Thyroid gland (tissue), 4 donors: ENCODE measurements at regions not wholly inside any gene's neighbourhood (a gene's known extent, or its start where the extent isn't known, plus 50 kb on each side); places are given as distances from the start of the nearest gene placed in this dataset.

ENCODE experiments used
- DNase-seq, 2 donors: peaks; one replicate each; pipeline ENCODE4 v3.0.0-alpha.2; 2019
- H3K27ac ChIP-seq, 3 donors: fragments of 200-600 bp; sonication (generic); 1 replicate in 2 of 3; 2 replicates in 1 of 3; pipeline ENCODE4 v1.5.1; 2016 to 2019; ENCODE audit warnings: mild to moderate bottlenecking in 1 of 3, moderate library complexity in 1 of 3
- H3K27me3 ChIP-seq: fragments of 200-600 bp; sonication (generic); one replicate; pipeline ENCODE4 v1.5.1; 2019
- H3K36me3 ChIP-seq, 2 donors: fragments of 200-600 bp; sonication (generic); one replicate each; pipeline ENCODE4 v1.5.1; 2016 to 2019
- H3K4me1 ChIP-seq, 2 donors: fragments of 200-600 bp; sonication (generic); one replicate each; pipeline ENCODE4 v1.5.1; 2017 to 2019
- H3K4me3 ChIP-seq, 3 donors: fragments of 200-600 bp; sonication (generic); replicated peaks in 1 of 3; 1 replicate in 2 of 3; 2 replicates in 1 of 3; pipeline ENCODE4 v1.5.1; 2016; ENCODE audit warnings: mild to moderate bottlenecking in 1 of 3
- H3K9me3 ChIP-seq: fragments of 200-600 bp; sonication (generic); one replicate; pipeline ENCODE4 v1.5.1; 2017
- CTCF ChIP-seq, 6 experiments: fragments of 200-600 bp in 3 of 6; fragments of 450-650 bp in 3 of 6; sonication (generic) in 3 of 6; IDR thresholded peaks; one replicate each; pipeline ENCODE4 v1.5.1; 2016 to 2019; ENCODE audit warnings: antibody characterized with exemption in 6 of 6, mild to moderate bottlenecking in 2 of 6, inconsistent platforms in 1 of 6, moderate library complexity in 1 of 6
- POLR2A ChIP-seq, 2 donors: fragments of 450-650 bp; IDR thresholded peaks; one replicate each; pipeline ENCODE4 v1.6.1; 2017; ENCODE audit warnings: antibody characterized with exemption in 2 of 2, mild to moderate bottlenecking in 2 of 2, moderate library complexity in 1 of 2
- WGBS, 2 donors: methylation state at CpG; one replicate each; pipeline ENCODE4 v1.1.5; 2017; 5-methylcytosine and 5-hydroxymethylcytosine counted together
- intact Hi-C: fragments of 100-400 bp; cut with DNase I; formaldehyde crosslinking; loops from one replicate; pipeline ENCODE4 v1.15.1; 2023

- DNase-seq: no peak
- Histone ChIP-seq H3K27ac (no peak overlapping the region), H3K9me3 (no peaks in the 10 kb centered on the region), H3K4me3 (no peak overlapping the region), H3K27me3 (no peaks in the 10 kb centered on the region), H3K36me3 (no peaks in the 10 kb centered on the region), H3K4me1 (no peaks in the 10 kb centered on the region)
- no peak for TF ChIP-seq CTCF (IDR thresholded peaks at IDR 0.05)
- no peak for TF ChIP-seq POLR2A (IDR thresholded peaks at IDR 0.05)
- intact Hi-C loops: no loop called here
Measured at GRCh38 chr4:19721587-19721986, 530.1 kb upstream of the SLIT2 start.

DNA sequence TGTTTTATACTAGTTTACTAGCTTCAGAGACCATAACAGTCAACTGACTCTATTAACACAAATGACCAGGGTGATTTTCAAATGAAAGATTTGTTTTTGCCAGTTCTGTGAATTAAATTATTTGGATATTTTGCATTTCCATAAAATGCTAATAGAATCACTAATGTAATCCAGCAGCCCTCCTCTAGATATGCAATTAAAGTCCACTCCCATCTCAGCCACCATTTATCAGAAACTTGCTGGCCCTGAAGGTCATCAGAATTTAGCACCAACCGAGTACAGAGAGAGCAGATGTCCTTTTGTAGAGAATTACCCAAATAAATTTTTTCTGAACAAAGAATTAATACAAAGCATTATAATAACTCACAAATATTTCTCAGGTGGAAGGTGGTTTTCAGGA lies 531.1 kb upstream of the SLIT2 start:
- intact Hi-C loops: no loop called here
- no peaks in the 10 kb centered on the region for H3K27me3 ChIP-seq
- WGBS, 2 donors: 70 to 84% methylated on average over 1 of the region's 1 CpG
- H3K27ac ChIP-seq: no peak overlapping the region
- TF ChIP-seq CTCF (IDR thresholded peaks at IDR 0.05): no peak
- no peak for TF ChIP-seq POLR2A (IDR thresholded peaks at IDR 0.05)
- no peak for DNase-seq
- H3K36me3 ChIP-seq: no peaks in the 10 kb centered on the region
- H3K4me3 ChIP-seq: no peak overlapping the region
- no peaks in the 10 kb centered on the region for H3K4me1 ChIP-seq
- no peaks in the 10 kb centered on the region for H3K9me3 ChIP-seq

GRCh38 chr4:19720190-19720589 lies 531.5 kb upstream of the SLIT2 start:
- intact Hi-C loops: no loop called here
- DNase-seq: no peak
- Histone ChIP-seq H3K9me3 (no peaks in the 10 kb centered on the region), H3K36me3 (no peaks in the 10 kb centered on the region), H3K4me3 (no peak overlapping the region), H3K4me1 (no peaks in the 10 kb centered on the region), H3K27ac (no peak overlapping the region), H3K27me3 (no peaks in the 10 kb centered on the region)
- no peak for TF ChIP-seq POLR2A (IDR thresholded peaks at IDR 0.05)
- no peak for TF ChIP-seq CTCF (IDR thresholded peaks at IDR 0.05)

- no peaks in the 10 kb centered on the region for H3K36me3 ChIP-seq
- H3K27ac ChIP-seq: no peak overlapping the region
- intact Hi-C loops: no loop called here
- TF ChIP-seq CTCF (IDR thresholded peaks at IDR 0.05) (no peak), POLR2A (IDR thresholded peaks at IDR 0.05) (no peak)
- no peak overlapping the region for H3K4me3 ChIP-seq
- H3K4me1 ChIP-seq: no peaks in the 10 kb centered on the region
- no peak for DNase-seq
- H3K9me3 ChIP-seq: no peaks in the 10 kb centered on the region
- no peaks in the 10 kb centered on the region for H3K27me3 ChIP-seq
- WGBS, 2 donors: 92% methylated on average over 3 of the region's 3 CpGs
Measured at GRCh38 chr4:19711871-19712270, 539.8 kb upstream of the SLIT2 start.

DNA sequence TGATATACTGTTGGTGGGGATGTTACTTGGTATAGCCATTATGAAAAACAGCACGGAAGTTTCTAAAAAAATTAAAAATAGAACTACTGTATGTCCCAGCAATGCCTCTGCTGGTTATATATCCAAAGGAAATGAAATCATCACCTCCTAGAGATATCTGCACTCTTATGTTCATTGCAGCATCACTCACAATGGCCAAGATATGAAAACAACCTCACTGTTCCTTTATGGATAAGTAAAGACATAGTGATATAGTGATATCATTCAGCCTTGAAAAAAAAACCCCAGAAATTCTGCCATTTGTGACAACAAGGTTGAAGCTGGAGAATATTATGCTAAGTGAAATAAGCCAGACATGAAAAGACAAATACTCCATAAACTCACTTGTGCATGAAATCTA lies 543.8 kb upstream of the SLIT2 start:
- H3K27me3 ChIP-seq: no peaks in the 10 kb centered on the region
- no peaks in the 10 kb centered on the region for H3K9me3 ChIP-seq
- H3K4me3 ChIP-seq: no peak overlapping the region
- intact Hi-C loops: no loop called here
- no peaks in the 10 kb centered on the region for H3K4me1 ChIP-seq
- no peaks in the 10 kb centered on the region for H3K36me3 ChIP-seq
- H3K27ac ChIP-seq: no peak overlapping the region
- no peak for DNase-seq
- TF ChIP-seq CTCF (IDR thresholded peaks at IDR 0.05) (no peak), POLR2A (IDR thresholded peaks at IDR 0.05) (no peak)
- 81 to 85% methylated on average over 1 of the region's 1 CpG for WGBS, 2 donors
